ENCODE measurements at regions not wholly inside any gene's neighbourhood (a gene's known extent, or its start where the extent isn't known, plus 50 kb on each side); places are given as distances from the start of the nearest gene placed in this dataset.

GRCh38 chr2:149990965-149991364 is 403.4 kb upstream of the MMADHC start:
- Histone ChIP-seq H3K27me3 (ENCODE audit: control insufficient read depth, insufficient read depth, low read length) (no peaks in the 10 kb centered on the region), H3K9me3 (ENCODE audit: control insufficient read depth, insufficient read depth, low read length) (peaks cover 3% of the 10 kb centered on the region), H3K36me3 (ENCODE audit: control insufficient read depth, insufficient read depth, low read length) (no peaks in the 10 kb centered on the region), H3K27ac (ENCODE audit: low read length) (no peak overlapping the region), H3K4me3 (ENCODE audit: low read length) (no peak overlapping the region), H3K4me1 (ENCODE audit: control insufficient read depth, insufficient read depth, low read length) (no peaks in the 10 kb centered on the region)
- H3K27me3 Mint-ChIP-seq (ENCODE audit: low read depth in 2 of 2), result no peaks in the 10 kb centered on the region
- H3K4me3 Mint-ChIP-seq, result no peak overlapping the region
- 70% methylated on average over 2 of the region's 2 CpGs for WGBS (ENCODE audit: insufficient coverage)
- intact Hi-C loops (cut with micrococcal nuclease), result no loop called here
- TF ChIP-seq, protein P1, sequence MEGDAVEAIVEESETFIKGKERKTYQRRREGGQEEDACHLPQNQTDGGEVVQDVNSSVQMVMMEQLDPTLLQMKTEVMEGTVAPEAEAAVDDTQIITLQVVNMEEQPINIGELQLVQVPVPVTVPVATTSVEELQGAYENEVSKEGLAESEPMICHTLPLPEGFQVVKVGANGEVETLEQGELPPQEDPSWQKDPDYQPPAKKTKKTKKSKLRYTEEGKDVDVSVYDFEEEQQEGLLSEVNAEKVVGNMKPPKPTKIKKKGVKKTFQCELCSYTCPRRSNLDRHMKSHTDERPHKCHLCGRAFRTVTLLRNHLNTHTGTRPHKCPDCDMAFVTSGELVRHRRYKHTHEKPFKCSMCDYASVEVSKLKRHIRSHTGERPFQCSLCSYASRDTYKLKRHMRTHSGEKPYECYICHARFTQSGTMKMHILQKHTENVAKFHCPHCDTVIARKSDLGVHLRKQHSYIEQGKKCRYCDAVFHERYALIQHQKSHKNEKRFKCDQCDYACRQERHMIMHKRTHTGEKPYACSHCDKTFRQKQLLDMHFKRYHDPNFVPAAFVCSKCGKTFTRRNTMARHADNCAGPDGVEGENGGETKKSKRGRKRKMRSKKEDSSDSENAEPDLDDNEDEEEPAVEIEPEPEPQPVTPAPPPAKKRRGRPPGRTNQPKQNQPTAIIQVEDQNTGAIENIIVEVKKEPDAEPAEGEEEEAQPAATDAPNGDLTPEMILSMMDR (IDR thresholded peaks at IDR 0.05), result no peak
- no peaks in the 10 kb centered on the region for H3K36me3 Mint-ChIP-seq
- no peaks in the 10 kb centered on the region for H3K4me1 Mint-ChIP-seq
- H3K27ac Mint-ChIP-seq, result no peak overlapping the region
- ATAC-seq (no peak), DNase-seq (no peak)
- peaks cover 6 to 17% of the 10 kb centered on the region in 2 donors for H3K9me3 Mint-ChIP-seq

DNA sequence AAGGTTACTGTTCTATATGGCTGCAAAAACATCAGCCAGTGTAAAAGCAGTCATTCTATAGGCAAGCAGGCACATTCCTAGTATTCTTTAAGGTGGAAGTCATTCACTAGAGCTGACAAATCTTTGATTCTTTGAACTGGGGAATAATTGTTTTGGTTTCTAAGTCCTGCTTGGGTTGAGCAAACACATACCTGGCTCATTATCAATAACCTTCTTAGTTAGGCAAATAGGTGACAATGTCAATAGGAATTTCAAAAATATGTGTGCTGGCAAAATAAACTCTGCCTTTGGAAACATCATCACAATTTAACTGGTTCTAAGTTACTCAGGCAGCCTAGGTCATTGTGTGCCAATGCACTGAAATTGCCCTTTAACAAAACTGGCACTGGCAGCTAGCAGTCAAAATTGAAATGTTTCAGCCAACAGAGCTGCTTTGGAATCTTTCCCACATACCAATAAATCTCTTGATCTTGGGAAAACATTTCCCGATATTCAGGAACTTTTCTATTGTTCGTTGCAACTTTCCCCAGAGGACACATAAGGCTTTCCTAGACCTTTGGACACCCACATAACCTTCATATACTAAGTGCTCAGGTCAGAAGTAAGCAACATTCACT is 402.0 kb upstream of the MMADHC start:
- H3K9me3 Mint-ChIP-seq, result peaks cover 6 to 13% of the 10 kb centered on the region in 2 donors
- H3K27me3 Mint-ChIP-seq (ENCODE audit: low read depth in 2 of 2), result no peaks in the 10 kb centered on the region
- H3K27me3 ChIP-seq (ENCODE audit: control insufficient read depth, insufficient read depth, low read length), result no peaks in the 10 kb centered on the region
- H3K9me3 ChIP-seq (ENCODE audit: control insufficient read depth, insufficient read depth, low read length), result peaks cover 3% of the 10 kb centered on the region
- H3K4me1 ChIP-seq (ENCODE audit: control insufficient read depth, insufficient read depth, low read length), result no peaks in the 10 kb centered on the region
- TF ChIP-seq, protein P1 (IDR thresholded peaks at IDR 0.05), result no peak
- no peaks in the 10 kb centered on the region for H3K36me3 ChIP-seq (ENCODE audit: control insufficient read depth, insufficient read depth, low read length)
- no peaks in the 10 kb centered on the region for H3K4me1 Mint-ChIP-seq
- no peak overlapping the region for H3K4me3 Mint-ChIP-seq
- no peak overlapping the region for H3K4me3 ChIP-seq (ENCODE audit: low read length)
- no peak overlapping the region for H3K27ac Mint-ChIP-seq
- no peaks in the 10 kb centered on the region for H3K36me3 Mint-ChIP-seq
- WGBS (ENCODE audit: insufficient coverage), result 39% methylated on average over 2 of the region's 2 CpGs
- H3K27ac ChIP-seq (ENCODE audit: low read length), result no peak overlapping the region
- DNase-seq, result no peak
- intact Hi-C loops (cut with micrococcal nuclease), result no loop called here
- ATAC-seq, result no peak

DNA sequence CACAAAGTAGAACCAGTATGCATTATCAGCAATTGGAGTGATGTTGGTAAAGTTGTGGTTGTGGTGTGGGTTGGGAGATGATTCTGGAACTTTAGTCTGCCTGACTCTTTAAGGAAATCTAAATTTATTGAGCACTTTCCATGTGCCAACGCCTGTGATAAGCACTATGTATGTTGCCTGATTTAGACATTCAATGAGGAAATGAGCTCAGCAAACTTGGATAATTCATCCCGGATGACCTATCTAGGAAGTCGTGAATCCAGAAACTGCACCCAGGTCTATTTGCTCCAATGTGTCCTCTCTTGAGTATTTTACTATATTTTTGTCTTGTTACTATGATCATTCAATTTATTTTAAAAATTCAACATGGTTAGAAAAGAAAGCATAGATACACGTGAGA is 400.8 kb upstream of the MMADHC start:
- no peak overlapping the region for H3K4me3 ChIP-seq (ENCODE audit: low read length)
- no peaks in the 10 kb centered on the region for H3K36me3 ChIP-seq (ENCODE audit: control insufficient read depth, insufficient read depth, low read length)
- peaks cover 6 to 9% of the 10 kb centered on the region in 2 donors for H3K9me3 Mint-ChIP-seq
- no peak overlapping the region for H3K4me3 Mint-ChIP-seq
- TF ChIP-seq, protein P1 (IDR thresholded peaks at IDR 0.05), result no peak
- H3K9me3 ChIP-seq (ENCODE audit: control insufficient read depth, insufficient read depth, low read length), result no peaks in the 10 kb centered on the region
- no peak overlapping the region for H3K27ac ChIP-seq (ENCODE audit: low read length)
- no peaks in the 10 kb centered on the region for H3K27me3 ChIP-seq (ENCODE audit: control insufficient read depth, insufficient read depth, low read length)
- ATAC-seq (no peak), DNase-seq (no peak)
- no peaks in the 10 kb centered on the region for H3K4me1 ChIP-seq (ENCODE audit: control insufficient read depth, insufficient read depth, low read length)
- no peaks in the 10 kb centered on the region for H3K27me3 Mint-ChIP-seq (ENCODE audit: low read depth in 2 of 2)
- H3K27ac Mint-ChIP-seq, result no peak overlapping the region
- intact Hi-C loops (cut with micrococcal nuclease), result no loop called here
- 65% methylated on average over 4 of the region's 4 CpGs for whole genome bisulfite sequencing (ENCODE audit: insufficient coverage)
- H3K4me1 Mint-ChIP-seq, result no peaks in the 10 kb centered on the region
- H3K36me3 Mint-ChIP-seq, result no peaks in the 10 kb centered on the region

DNA sequence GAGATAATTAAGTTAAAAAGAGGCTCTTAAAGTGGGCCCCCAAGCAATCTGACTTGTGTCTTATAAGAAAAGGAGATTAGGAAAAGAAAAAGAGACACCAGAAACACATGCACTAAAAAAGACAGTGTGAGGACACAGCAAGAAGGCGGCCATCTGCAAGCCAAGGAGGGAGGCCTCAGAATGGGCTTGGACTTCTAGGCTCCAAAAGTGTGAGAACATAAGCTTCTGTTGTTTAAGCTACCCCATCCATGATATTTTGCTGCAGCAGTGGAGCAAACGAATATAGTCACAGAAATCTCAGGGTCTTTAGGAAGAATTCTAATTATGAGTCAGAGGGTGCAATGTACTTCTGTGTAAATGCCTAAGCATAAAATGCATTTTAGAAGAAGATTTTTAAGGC is 399.3 kb upstream of the MMADHC start:
- WGBS (ENCODE audit: insufficient coverage), result 76% methylated on average over 2 of the region's 2 CpGs
- no peaks in the 10 kb centered on the region for H3K27me3 Mint-ChIP-seq (ENCODE audit: low read depth in 2 of 2)
- Histone ChIP-seq H3K36me3 (ENCODE audit: control insufficient read depth, insufficient read depth, low read length) (no peaks in the 10 kb centered on the region), H3K27ac (ENCODE audit: low read length) (no peak overlapping the region), H3K27me3 (ENCODE audit: control insufficient read depth, insufficient read depth, low read length) (no peaks in the 10 kb centered on the region), H3K4me1 (ENCODE audit: control insufficient read depth, insufficient read depth, low read length) (no peaks in the 10 kb centered on the region), H3K4me3 (ENCODE audit: low read length) (no peak overlapping the region), H3K9me3 (ENCODE audit: control insufficient read depth, insufficient read depth, low read length) (no peaks in the 10 kb centered on the region)
- ATAC-seq (no peak), DNase-seq (no peak)
- no peaks in the 10 kb centered on the region for H3K4me1 Mint-ChIP-seq
- peaks cover 0 to 7% of the 10 kb centered on the region in 2 donors for H3K9me3 Mint-ChIP-seq
- H3K27ac Mint-ChIP-seq, result no peak overlapping the region
- H3K4me3 Mint-ChIP-seq, result no peak overlapping the region
- no peaks in the 10 kb centered on the region for H3K36me3 Mint-ChIP-seq
- intact Hi-C loops (cut with micrococcal nuclease), result no loop called here
- TF ChIP-seq, protein P1 (IDR thresholded peaks at IDR 0.05), result no peak
